DMS53 treated with DMSO at 0.1 percent for 48 hours (cell line): ENCODE measurements at regions not wholly inside any gene's neighbourhood (a gene's known extent, or its start where the extent isn't known, plus 50 kb on each side); places are given as distances from the start of the nearest gene placed in this dataset.
"Not testable (repeated sequence)": the region's sequence is repeated elsewhere in the genome, so short reads cannot be mapped to it uniquely, and the experiment has no call there.

Experiments used
- DNase-seq: peaks from one replicate; lab custom pipeline; 2025; ENCODE audit not compliant: unreplicated experiment; lab: John Stamatoyannopoulos, UW

GRCh38 chr12:92062539-92063493, 82.8 kb downstream of the BTG1 start:
- DNase-seq: no peak

- no peak for DNase-seq
Measured at GRCh38 chr12:92061061-92061460, 84.6 kb downstream of the BTG1 start.

- DNase-seq: no peak
Measured at GRCh38 chr12:92059960-92060359, 85.7 kb downstream of the BTG1 start.

- DNase-seq: no peak
Measured at GRCh38 chr12:92058664-92059063, 87.0 kb downstream of the BTG1 start.

- DNase-seq: not testable (repeated sequence)
Measured at GRCh38 chr12:92056756-92057155, 88.9 kb downstream of the BTG1 start.

- DNase-seq: no peak
Measured at GRCh38 chr12:92056290-92056689, 89.4 kb downstream of the BTG1 start.

GRCh38 chr12:92055877-92056276, 89.8 kb downstream of the BTG1 start:
- DNase-seq: peak; percentile 88

GRCh38 chr12:92051441-92051840, 94.2 kb downstream of the BTG1 start:
- no peak for DNase-seq

GRCh38 chr12:92049403-92049802, 96.2 kb downstream of the BTG1 start:
- DNase-seq: no peak

- no peak for DNase-seq
Measured at GRCh38 chr12:92047393-92047826, 98.2 kb downstream of the BTG1 start.

GRCh38 chr12:92046557-92047392, 98.9 kb downstream of the BTG1 start:
- no peak for DNase-seq

- no peak for DNase-seq
Measured at GRCh38 chr12:92045852-92046251, 99.8 kb downstream of the BTG1 start.

- no peak for DNase-seq
Measured at GRCh38 chr12:92044435-92044834, 101.2 kb downstream of the BTG1 start.

- DNase-seq: no peak
Measured at GRCh38 chr12:92042791-92043531, 102.7 kb downstream of the BTG1 start.

GRCh38 chr12:92041742-92042141, 103.9 kb downstream of the BTG1 start:
- DNase-seq: peak; percentile 59

- DNase-seq: no peak
Measured at GRCh38 chr12:92039046-92039445, 106.6 kb downstream of the BTG1 start.

GRCh38 chr12:92038476-92038875, 107.2 kb downstream of the BTG1 start:
- no peak for DNase-seq

- no peak for DNase-seq
Measured at GRCh38 chr12:92036771-92037453, 108.7 kb downstream of the BTG1 start.

- peak; percentile 25 for DNase-seq
Measured at GRCh38 chr12:92036061-92036620, 109.5 kb downstream of the BTG1 start.

- DNase-seq: no peak
Measured at GRCh38 chr12:92035477-92035876, 110.2 kb downstream of the BTG1 start.
